ENCODE measurements at regions not wholly inside any gene's neighbourhood (a gene's known extent, or its start where the extent isn't known, plus 50 kb on each side); places are given as distances from the start of the nearest gene placed in this dataset.

DNA sequence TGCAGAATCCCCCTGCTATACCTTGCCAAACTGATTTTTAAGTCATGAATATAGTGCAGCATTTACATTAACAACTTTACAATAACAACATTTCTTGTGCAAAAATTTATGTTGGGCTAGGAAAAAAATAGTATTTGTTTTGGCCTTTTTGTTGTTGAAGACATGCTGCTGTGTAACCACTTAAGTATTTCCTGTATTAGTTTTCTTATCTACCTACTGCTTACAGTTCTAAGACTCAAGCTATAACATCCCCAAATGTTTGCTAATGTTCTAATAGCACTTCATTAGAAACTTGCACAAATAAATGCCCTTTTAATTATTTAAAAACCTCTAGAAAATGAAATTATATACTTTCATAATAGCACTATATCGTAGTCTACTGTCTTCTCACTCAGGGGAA lies 154.3 kb upstream of the DOCK10 start:
- ChIA-PET CTCF (no interaction called here), POLR2A (no interaction called here)
- H3K4me3 ChIP-seq (ENCODE audit: low read depth in 2 of 2, low read length in 2 of 2) = no peak overlapping the region
- H3K27ac ChIP-seq (ENCODE audit: low read length) = no peak overlapping the region
- no peak for DNase-seq (ENCODE audit: low read depth, low spot score)
- no peak for ATAC-seq
- in situ Hi-C loops (cut with HindIII; ENCODE audit: low pct_unique_long_range_greater_than_20kb, low sequenced_read_pairs) (no loop called here), intact Hi-C loops (cut with micrococcal nuclease; ENCODE audit: unreplicated experiment) (no loop called here)
- TF ChIP-seq TCF7L2 (IDR thresholded peaks at IDR 0.05; ENCODE audit: low read depth, low read length) (no peak), POLR2AphosphoS5 (IDR thresholded peaks at IDR 0.05; ENCODE audit: low read depth, low read length) (no peak), SIN3A (IDR thresholded peaks at IDR 0.05; ENCODE audit: borderline replicate concordance, insufficient read depth, low read depth, low read length) (no peak)
- TF ChIP-seq, protein P1, sequence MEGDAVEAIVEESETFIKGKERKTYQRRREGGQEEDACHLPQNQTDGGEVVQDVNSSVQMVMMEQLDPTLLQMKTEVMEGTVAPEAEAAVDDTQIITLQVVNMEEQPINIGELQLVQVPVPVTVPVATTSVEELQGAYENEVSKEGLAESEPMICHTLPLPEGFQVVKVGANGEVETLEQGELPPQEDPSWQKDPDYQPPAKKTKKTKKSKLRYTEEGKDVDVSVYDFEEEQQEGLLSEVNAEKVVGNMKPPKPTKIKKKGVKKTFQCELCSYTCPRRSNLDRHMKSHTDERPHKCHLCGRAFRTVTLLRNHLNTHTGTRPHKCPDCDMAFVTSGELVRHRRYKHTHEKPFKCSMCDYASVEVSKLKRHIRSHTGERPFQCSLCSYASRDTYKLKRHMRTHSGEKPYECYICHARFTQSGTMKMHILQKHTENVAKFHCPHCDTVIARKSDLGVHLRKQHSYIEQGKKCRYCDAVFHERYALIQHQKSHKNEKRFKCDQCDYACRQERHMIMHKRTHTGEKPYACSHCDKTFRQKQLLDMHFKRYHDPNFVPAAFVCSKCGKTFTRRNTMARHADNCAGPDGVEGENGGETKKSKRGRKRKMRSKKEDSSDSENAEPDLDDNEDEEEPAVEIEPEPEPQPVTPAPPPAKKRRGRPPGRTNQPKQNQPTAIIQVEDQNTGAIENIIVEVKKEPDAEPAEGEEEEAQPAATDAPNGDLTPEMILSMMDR (IDR thresholded peaks at IDR 0.05) = no peak
- TF ChIP-seq, protein P2, sequence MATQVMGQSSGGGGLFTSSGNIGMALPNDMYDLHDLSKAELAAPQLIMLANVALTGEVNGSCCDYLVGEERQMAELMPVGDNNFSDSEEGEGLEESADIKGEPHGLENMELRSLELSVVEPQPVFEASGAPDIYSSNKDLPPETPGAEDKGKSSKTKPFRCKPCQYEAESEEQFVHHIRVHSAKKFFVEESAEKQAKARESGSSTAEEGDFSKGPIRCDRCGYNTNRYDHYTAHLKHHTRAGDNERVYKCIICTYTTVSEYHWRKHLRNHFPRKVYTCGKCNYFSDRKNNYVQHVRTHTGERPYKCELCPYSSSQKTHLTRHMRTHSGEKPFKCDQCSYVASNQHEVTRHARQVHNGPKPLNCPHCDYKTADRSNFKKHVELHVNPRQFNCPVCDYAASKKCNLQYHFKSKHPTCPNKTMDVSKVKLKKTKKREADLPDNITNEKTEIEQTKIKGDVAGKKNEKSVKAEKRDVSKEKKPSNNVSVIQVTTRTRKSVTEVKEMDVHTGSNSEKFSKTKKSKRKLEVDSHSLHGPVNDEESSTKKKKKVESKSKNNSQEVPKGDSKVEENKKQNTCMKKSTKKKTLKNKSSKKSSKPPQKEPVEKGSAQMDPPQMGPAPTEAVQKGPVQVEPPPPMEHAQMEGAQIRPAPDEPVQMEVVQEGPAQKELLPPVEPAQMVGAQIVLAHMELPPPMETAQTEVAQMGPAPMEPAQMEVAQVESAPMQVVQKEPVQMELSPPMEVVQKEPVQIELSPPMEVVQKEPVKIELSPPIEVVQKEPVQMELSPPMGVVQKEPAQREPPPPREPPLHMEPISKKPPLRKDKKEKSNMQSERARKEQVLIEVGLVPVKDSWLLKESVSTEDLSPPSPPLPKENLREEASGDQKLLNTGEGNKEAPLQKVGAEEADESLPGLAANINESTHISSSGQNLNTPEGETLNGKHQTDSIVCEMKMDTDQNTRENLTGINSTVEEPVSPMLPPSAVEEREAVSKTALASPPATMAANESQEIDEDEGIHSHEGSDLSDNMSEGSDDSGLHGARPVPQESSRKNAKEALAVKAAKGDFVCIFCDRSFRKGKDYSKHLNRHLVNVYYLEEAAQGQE (IDR thresholded peaks at IDR 0.05; ENCODE audit: insufficient read depth in 1 of 2, low read depth in 2 of 2, low read length in 1 of 2) = no peak
- no TSS peak for BruUV-seq (replicated peaks)
- H3K36me3 ChIP-seq (ENCODE audit: control insufficient read depth, insufficient read depth, low read length) = no peaks in the 10 kb centered on the region
- no peaks in the 10 kb centered on the region for H3K27me3 ChIP-seq (ENCODE audit: control insufficient read depth, insufficient read depth, low read length)
- H3K9me3 ChIP-seq (ENCODE audit: control insufficient read depth, insufficient read depth, low read depth, low read length) = no peaks in the 10 kb centered on the region
- no peaks in the 10 kb centered on the region for H3K4me1 ChIP-seq (ENCODE audit: control insufficient read depth, insufficient read depth, low read length)

DNA sequence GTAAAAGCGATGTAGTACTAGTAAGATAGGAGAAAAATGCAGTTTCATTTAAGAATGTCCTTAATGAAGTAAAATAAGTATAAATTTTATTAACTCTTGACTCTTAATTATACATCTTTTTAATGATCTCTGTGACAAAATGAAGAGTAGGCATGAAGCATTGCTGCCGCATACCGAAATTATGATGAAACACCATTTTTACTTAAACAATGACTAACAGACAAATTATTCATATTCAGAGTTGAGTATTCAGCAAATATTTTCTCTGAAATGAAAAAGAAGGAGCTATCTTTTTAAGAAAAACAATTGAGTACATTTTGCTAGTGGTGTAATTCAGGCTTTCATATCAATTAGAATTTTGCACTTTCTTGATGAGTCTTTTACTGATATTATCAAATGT lies 150.6 kb upstream of the DOCK10 start:
- no peak for ATAC-seq
- no peaks in the 10 kb centered on the region; the same call in 1 of the 2 replicates for H3K27me3 ChIP-seq (ENCODE audit: control insufficient read depth, insufficient read depth, low read length)
- DNase-seq (ENCODE audit: low read depth, low spot score) = no peak
- BruUV-seq (replicated peaks) = no TSS peak
- no peak overlapping the region for H3K4me3 ChIP-seq (ENCODE audit: low read depth in 2 of 2, low read length in 2 of 2)
- no peaks in the 10 kb centered on the region for H3K9me3 ChIP-seq (ENCODE audit: control insufficient read depth, insufficient read depth, low read depth, low read length)
- ChIA-PET CTCF (no interaction called here), POLR2A (no interaction called here)
- no peak overlapping the region for H3K27ac ChIP-seq (ENCODE audit: low read length)
- H3K36me3 ChIP-seq (ENCODE audit: control insufficient read depth, insufficient read depth, low read length) = no peaks in the 10 kb centered on the region
- in situ Hi-C loops (cut with HindIII; ENCODE audit: low pct_unique_long_range_greater_than_20kb, low sequenced_read_pairs) (no loop called here), intact Hi-C loops (cut with micrococcal nuclease; ENCODE audit: unreplicated experiment) (no loop called here)
- TF ChIP-seq, protein P1 (IDR thresholded peaks at IDR 0.05) = no peak
- TF ChIP-seq, protein P2 (IDR thresholded peaks at IDR 0.05; ENCODE audit: insufficient read depth in 1 of 2, low read depth in 2 of 2, low read length in 1 of 2) = no peak
- TF ChIP-seq SIN3A (IDR thresholded peaks at IDR 0.05; ENCODE audit: borderline replicate concordance, insufficient read depth, low read depth, low read length) = no peak
- TF ChIP-seq POLR2AphosphoS5 (IDR thresholded peaks at IDR 0.05; ENCODE audit: low read depth, low read length) = no peak
- TF ChIP-seq TCF7L2 (IDR thresholded peaks at IDR 0.05; ENCODE audit: low read depth, low read length) = no peak
- no peaks in the 10 kb centered on the region for H3K4me1 ChIP-seq (ENCODE audit: control insufficient read depth, insufficient read depth, low read length)

Measured in Panc1 (cell line).